HCT116 (cell line): ENCODE measurements at regions not wholly inside any gene's neighbourhood (a gene's known extent, or its start where the extent isn't known, plus 50 kb on each side); places are given as distances from the start of the nearest gene placed in this dataset.

Experiments used
- ATAC-seq: fragments of 200-7000 bp; cut with Tn5 transposase; 2 replicates; pipeline ENCODE4 v1.9.1; 2020; ENCODE audit warnings: mild to moderate bottlenecking, moderate library complexity
- BruUV-seq: library from RNA; stranded (reverse); fragments of 400-500 nt; replicated peaks from 2 replicates; lab custom pipeline; 2021; lab: Mats Ljungman, UMichigan
- CTCF ChIA-PET: fragments of 300-600 bp; sonication (Branson Sonifier 250); formaldehyde crosslinking; loops from one replicate; lab custom pipeline; 2021; ENCODE audit warnings: antibody characterized with exemption; lab: Charles Lee
- POLR2A ChIA-PET: fragments of 300-600, 350-600 bp; sonication (Branson Sonifier 250); formaldehyde crosslinking; loops from one replicate; lab custom pipeline; 2021; ENCODE audit warnings: antibody characterized with exemption; lab: Charles Lee
- RAD21 ChIA-PET, 2 experiments: fragments of 300-600 bp; sonication (Branson Sonifier 250); formaldehyde crosslinking; loops; one replicate each; lab custom pipeline; 2023; ENCODE audit warnings: low total read pairs in 2 of 2; ENCODE audit not compliant: uncharacterized antibody in 2 of 2, unreplicated experiment in 2 of 2, low non-redundant PET in 1 of 2; lab: Charles Lee
- DNase-seq: peaks from one replicate; pipeline ENCODE4 v3.0.0-alpha.2; 2010; ENCODE audit warnings: low read depth, low spot score
- H2AFZ ChIP-seq: fragments of 200-600 bp; shearing (Covaris generic), sonication (generic); 2 replicates; pipeline ENCODE4 v1.6.1; 2017; ENCODE audit warnings: low read depth, mixed run types, mixed read lengths, antibody characterized with exemption, low read length; ENCODE audit not compliant: poor library complexity, severe bottlenecking
- H3K27ac ChIP-seq: 2 replicates; pipeline ENCODE4 v1.5.1; 2012; ENCODE audit warnings: low read depth, low read length
- H3K27me3 ChIP-seq: fragments of 200-600 bp; sonication (generic); 2 replicates; pipeline ENCODE4 v1.6.1; 2016; ENCODE audit warnings: mixed run types, low read length, mixed read lengths; ENCODE audit not compliant: insufficient read depth
- H3K36me3 ChIP-seq, 2 experiments: fragments of 200-500 bp in 1 of 2; fragments of 200-600 bp in 1 of 2; sonication (Bioruptor generic) in 1 of 2; sonication (generic) in 1 of 2; 2 replicates each; pipeline versions ENCODE4 v1.5.1 to v1.6.1; 2014 to 2016; ENCODE audit warnings: low read length in 2 of 2, inconsistent platforms in 1 of 2, mixed read lengths in 1 of 2, mixed run types in 1 of 2; ENCODE audit not compliant: insufficient read depth in 2 of 2, control insufficient read depth in 1 of 2
- H3K4me1 ChIP-seq, 2 experiments: fragments of 200-600 bp in 1 of 2; sonication (generic) in 1 of 2; 2 replicates each; pipeline versions ENCODE4 v1.5.1 to v1.6.1; 2012 to 2017; ENCODE audit warnings: low read length in 2 of 2, inconsistent platforms in 1 of 2, mild to moderate bottlenecking in 1 of 2, mixed read lengths in 1 of 2, mixed run types in 1 of 2, moderate library complexity in 1 of 2; ENCODE audit not compliant: insufficient read depth in 2 of 2, control insufficient read depth in 1 of 2
- H3K4me2 ChIP-seq: fragments of 200-600 bp; sonication (generic); 2 replicates; pipeline ENCODE4 v1.6.1; 2017; ENCODE audit warnings: mixed run types, low read length, mixed read lengths
- H3K4me3 ChIP-seq, 2 experiments: fragments of 200-600 bp in 1 of 2; sonication (generic) in 1 of 2; replicated peaks in 1 of 2; 2 replicates each; pipeline ENCODE4 v1.5.1; 2011 to 2016; ENCODE audit warnings: low read length in 2 of 2, control low read depth in 1 of 2, low read depth in 1 of 2, mild to moderate bottlenecking in 1 of 2, mixed read lengths in 1 of 2, mixed run types in 1 of 2
- H3K79me2 ChIP-seq: fragments of 200-600 bp; sonication (generic); 2 replicates; pipeline ENCODE4 v1.6.1; 2017; ENCODE audit warnings: mild to moderate bottlenecking, mixed run types, low read length, moderate library complexity, mixed read lengths; ENCODE audit not compliant: insufficient read depth
- H3K9ac ChIP-seq: fragments of 200-600 bp; sonication (generic); 2 replicates; pipeline ENCODE4 v1.6.1; 2016; ENCODE audit warnings: low read length, mixed read lengths
- H3K9me2 ChIP-seq: fragments of 200-600 bp; sonication (generic), shearing (Covaris generic); 2 replicates; pipeline ENCODE4 v1.6.1; 2017; ENCODE audit warnings: mixed run types, mild to moderate bottlenecking, moderate library complexity; ENCODE audit not compliant: insufficient read depth
- H3K9me3 ChIP-seq, 2 experiments: fragments of 200-500 bp in 1 of 2; fragments of 200-600 bp in 1 of 2; sonication (Bioruptor generic) in 1 of 2; sonication (generic) in 1 of 2; 2 replicates each; pipeline ENCODE4 v1.6.1; 2014 to 2017; ENCODE audit warnings: low read length in 2 of 2, mixed read lengths in 2 of 2, inconsistent platforms in 1 of 2, low read depth in 1 of 2, mild to moderate bottlenecking in 1 of 2, mixed run types in 1 of 2, moderate library complexity in 1 of 2; ENCODE audit not compliant: control insufficient read depth in 1 of 2, insufficient read depth in 1 of 2
- H4K20me1 ChIP-seq: fragments of 200-600 bp; sonication (generic), shearing (Covaris generic); 2 replicates; pipeline ENCODE4 v1.6.1; 2017; ENCODE audit warnings: mixed run types, mild to moderate bottlenecking, moderate library complexity; ENCODE audit not compliant: insufficient read depth
- CBX3 ChIP-seq: IDR thresholded peaks from 2 replicates; pipeline ENCODE4 v1.6.1; 2012; ENCODE audit warnings: low read depth
- CEBPB ChIP-seq: IDR thresholded peaks from 2 replicates; pipeline ENCODE4 v1.6.1; 2012; ENCODE audit warnings: low read depth
- EGR1 ChIP-seq: IDR thresholded peaks from 2 replicates; pipeline ENCODE4 v1.6.1; 2012; ENCODE audit warnings: low read depth
- ELF1 ChIP-seq: IDR thresholded peaks from 2 replicates; pipeline ENCODE4 v1.6.1; 2012; ENCODE audit warnings: low read depth, borderline replicate concordance
- EZH2 ChIP-seq: fragments of 200-600 bp; sonication (generic); IDR thresholded peaks from 2 replicates; pipeline ENCODE4 v1.6.1; 2017; ENCODE audit warnings: antibody characterized with exemption, mixed run types
- EZH2phosphoT487 ChIP-seq: fragments of 200-600 bp; IDR thresholded peaks from 2 replicates; pipeline ENCODE4 v1.6.1; 2018; ENCODE audit warnings: antibody characterized with exemption, borderline replicate concordance
- FOSL1 ChIP-seq: IDR thresholded peaks from 2 replicates; pipeline ENCODE4 v1.6.1; 2012; ENCODE audit warnings: low read depth
- JUND ChIP-seq: IDR thresholded peaks from 2 replicates; pipeline ENCODE4 v1.6.1; 2012
- MAX ChIP-seq: IDR thresholded peaks from 2 replicates; pipeline ENCODE4 v1.6.1; 2012
- SIN3A ChIP-seq: IDR thresholded peaks from 2 replicates; pipeline ENCODE4 v1.6.1; 2012; ENCODE audit warnings: low read depth
- SP1 ChIP-seq: IDR thresholded peaks from 2 replicates; pipeline ENCODE4 v1.6.1; 2012; ENCODE audit warnings: low read depth
- SRF ChIP-seq: IDR thresholded peaks from 2 replicates; pipeline ENCODE4 v1.6.1; 2012; ENCODE audit warnings: low read depth
- TCF7L2 ChIP-seq: IDR thresholded peaks from 2 replicates; pipeline ENCODE4 v1.7.0; 2011; ENCODE audit warnings: borderline replicate concordance, inconsistent platforms; ENCODE audit not compliant: insufficient read depth, insufficient read length; ENCODE audit errors: extremely low read depth
- YY1 ChIP-seq: IDR thresholded peaks from 2 replicates; pipeline ENCODE4 v1.6.1; 2011; ENCODE audit warnings: low read length, low read depth, moderate library complexity, mild to moderate bottlenecking; ENCODE audit not compliant: insufficient replicate concordance; ENCODE audit errors: extremely low read depth
- ZBTB33 ChIP-seq: IDR thresholded peaks from 2 replicates; pipeline ENCODE4 v1.6.1; 2011; ENCODE audit warnings: mild to moderate bottlenecking, low read length, moderate library complexity; ENCODE audit not compliant: insufficient replicate concordance; ENCODE audit errors: extremely low read depth
- ZFX ChIP-seq: fragments of 450-650 bp; IDR thresholded peaks from 2 replicates; pipeline ENCODE4 v1.6.1; 2017
- ZNF274 ChIP-seq: fragments of 200-500 bp; sonication (Bioruptor generic); IDR thresholded peaks from 2 replicates; pipeline ENCODE4 v1.6.1; 2014; ENCODE audit warnings: mild to moderate bottlenecking, low read depth, low read length, inconsistent platforms
- intact Hi-C: fragments of 100-400 bp; cut with micrococcal nuclease; formaldehyde crosslinking; loops from 2 replicates; pipeline ENCODE4 v1.10.0; 2022
- TF ChIP-seq, protein P1 (sequence below): IDR thresholded peaks from 2 replicates; pipeline ENCODE4 v1.6.1; 2012; ENCODE audit warnings: low read depth
- TF ChIP-seq, protein P2 (sequence below): IDR thresholded peaks from 2 replicates; pipeline ENCODE4 v1.6.1; 2012
- TF ChIP-seq, protein P3 (sequence below), 3 experiments: fragments of 200-600 bp in 1 of 3; sonication (generic) in 1 of 3; IDR thresholded peaks in 2 of 3; conservative IDR thresholded peaks in 1 of 3; 2 replicates each; pipeline ENCODE4 v1.5.1; 2012 to 2017; ENCODE audit warnings: low read depth in 2 of 3, low read length in 2 of 3, antibody characterized with exemption in 1 of 3, borderline replicate concordance in 1 of 3, control low read depth in 1 of 3, mild to moderate bottlenecking in 1 of 3, mixed read lengths in 1 of 3, mixed run types in 1 of 3, moderate library complexity in 1 of 3; ENCODE audit not compliant: insufficient read depth in 1 of 3

DNA sequence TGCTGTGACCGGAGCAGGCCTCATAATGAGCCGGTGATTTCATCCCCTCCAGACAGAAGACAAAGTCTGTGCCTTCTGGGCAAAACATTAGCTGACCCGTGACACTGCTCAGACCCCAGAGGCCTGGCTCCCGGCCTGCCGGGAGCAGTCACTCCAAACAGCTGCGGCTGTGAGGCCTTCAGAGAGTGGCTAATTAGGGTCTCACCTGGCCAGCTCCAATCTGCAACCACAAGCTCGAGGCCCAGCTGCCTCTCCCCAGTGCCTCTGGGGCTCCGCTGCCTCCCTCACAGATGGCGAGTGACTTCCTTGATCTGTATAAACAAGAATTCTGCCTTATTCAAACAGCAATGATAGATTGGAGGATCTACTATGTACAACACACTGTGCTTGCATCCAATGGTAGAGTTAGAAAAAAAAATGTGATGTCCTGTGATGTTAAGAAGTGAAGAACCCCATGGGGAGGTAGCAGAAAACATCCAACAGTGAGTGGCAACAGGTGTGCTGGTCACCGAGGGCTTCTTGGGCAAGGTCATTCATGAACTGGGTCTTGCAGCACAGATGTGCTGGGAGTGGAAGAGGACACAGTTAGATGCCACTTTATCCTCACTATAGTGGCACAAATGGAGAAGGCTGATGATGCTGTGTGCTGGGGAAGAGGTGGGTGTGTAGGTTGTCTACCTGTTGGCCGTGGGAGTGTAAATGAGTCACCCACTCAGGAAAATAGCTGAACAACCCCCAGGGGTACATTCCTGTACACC is 98.2 kb upstream of the ASAP2 start:
- ChIA-PET POLR2A (no interaction called here), CTCF (no interaction called here), RAD21 (no interaction called here)
- Histone ChIP-seq H3K4me3 (no peak overlapping the region), H3K4me2 (no peak overlapping the region), H4K20me1 (no peaks in the 10 kb centered on the region), H3K9me2 (no peaks in the 10 kb centered on the region), H3K27me3 (no peaks in the 10 kb centered on the region), H3K27ac (no peak overlapping the region), H2AFZ (no peak overlapping the region), H3K9me3 (no peaks in the 10 kb centered on the region), H3K36me3 (no peaks in the 10 kb centered on the region), H3K79me2 (no peaks in the 10 kb centered on the region), H3K9ac (no peak overlapping the region), H3K4me1 (peaks cover 19 to 49% of the 10 kb centered on the region in 2 experiments)
- no TSS peak for BruUV-seq
- intact Hi-C loops: no loop called here
- no peak for TF ChIP-seq ZNF274
- TF ChIP-seq CEBPB: no peak
- TF ChIP-seq EGR1: no peak
- TF ChIP-seq YY1: no peak
- no peak for TF ChIP-seq TCF7L2
- TF ChIP-seq EZH2: no peak
- no peak for TF ChIP-seq ZFX
- no peak for TF ChIP-seq JUND
- no peak for TF ChIP-seq SRF
- no peak for TF ChIP-seq ZBTB33
- TF ChIP-seq, protein P1, sequence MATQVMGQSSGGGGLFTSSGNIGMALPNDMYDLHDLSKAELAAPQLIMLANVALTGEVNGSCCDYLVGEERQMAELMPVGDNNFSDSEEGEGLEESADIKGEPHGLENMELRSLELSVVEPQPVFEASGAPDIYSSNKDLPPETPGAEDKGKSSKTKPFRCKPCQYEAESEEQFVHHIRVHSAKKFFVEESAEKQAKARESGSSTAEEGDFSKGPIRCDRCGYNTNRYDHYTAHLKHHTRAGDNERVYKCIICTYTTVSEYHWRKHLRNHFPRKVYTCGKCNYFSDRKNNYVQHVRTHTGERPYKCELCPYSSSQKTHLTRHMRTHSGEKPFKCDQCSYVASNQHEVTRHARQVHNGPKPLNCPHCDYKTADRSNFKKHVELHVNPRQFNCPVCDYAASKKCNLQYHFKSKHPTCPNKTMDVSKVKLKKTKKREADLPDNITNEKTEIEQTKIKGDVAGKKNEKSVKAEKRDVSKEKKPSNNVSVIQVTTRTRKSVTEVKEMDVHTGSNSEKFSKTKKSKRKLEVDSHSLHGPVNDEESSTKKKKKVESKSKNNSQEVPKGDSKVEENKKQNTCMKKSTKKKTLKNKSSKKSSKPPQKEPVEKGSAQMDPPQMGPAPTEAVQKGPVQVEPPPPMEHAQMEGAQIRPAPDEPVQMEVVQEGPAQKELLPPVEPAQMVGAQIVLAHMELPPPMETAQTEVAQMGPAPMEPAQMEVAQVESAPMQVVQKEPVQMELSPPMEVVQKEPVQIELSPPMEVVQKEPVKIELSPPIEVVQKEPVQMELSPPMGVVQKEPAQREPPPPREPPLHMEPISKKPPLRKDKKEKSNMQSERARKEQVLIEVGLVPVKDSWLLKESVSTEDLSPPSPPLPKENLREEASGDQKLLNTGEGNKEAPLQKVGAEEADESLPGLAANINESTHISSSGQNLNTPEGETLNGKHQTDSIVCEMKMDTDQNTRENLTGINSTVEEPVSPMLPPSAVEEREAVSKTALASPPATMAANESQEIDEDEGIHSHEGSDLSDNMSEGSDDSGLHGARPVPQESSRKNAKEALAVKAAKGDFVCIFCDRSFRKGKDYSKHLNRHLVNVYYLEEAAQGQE: no peak
- TF ChIP-seq SP1: no peak
- TF ChIP-seq MAX: no peak
- TF ChIP-seq ELF1: no peak
- TF ChIP-seq SIN3A: no peak
- TF ChIP-seq EZH2phosphoT487: no peak
- TF ChIP-seq, protein P2, sequence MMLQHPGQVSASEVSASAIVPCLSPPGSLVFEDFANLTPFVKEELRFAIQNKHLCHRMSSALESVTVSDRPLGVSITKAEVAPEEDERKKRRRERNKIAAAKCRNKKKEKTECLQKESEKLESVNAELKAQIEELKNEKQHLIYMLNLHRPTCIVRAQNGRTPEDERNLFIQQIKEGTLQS: no peak
- TF ChIP-seq, protein P3, sequence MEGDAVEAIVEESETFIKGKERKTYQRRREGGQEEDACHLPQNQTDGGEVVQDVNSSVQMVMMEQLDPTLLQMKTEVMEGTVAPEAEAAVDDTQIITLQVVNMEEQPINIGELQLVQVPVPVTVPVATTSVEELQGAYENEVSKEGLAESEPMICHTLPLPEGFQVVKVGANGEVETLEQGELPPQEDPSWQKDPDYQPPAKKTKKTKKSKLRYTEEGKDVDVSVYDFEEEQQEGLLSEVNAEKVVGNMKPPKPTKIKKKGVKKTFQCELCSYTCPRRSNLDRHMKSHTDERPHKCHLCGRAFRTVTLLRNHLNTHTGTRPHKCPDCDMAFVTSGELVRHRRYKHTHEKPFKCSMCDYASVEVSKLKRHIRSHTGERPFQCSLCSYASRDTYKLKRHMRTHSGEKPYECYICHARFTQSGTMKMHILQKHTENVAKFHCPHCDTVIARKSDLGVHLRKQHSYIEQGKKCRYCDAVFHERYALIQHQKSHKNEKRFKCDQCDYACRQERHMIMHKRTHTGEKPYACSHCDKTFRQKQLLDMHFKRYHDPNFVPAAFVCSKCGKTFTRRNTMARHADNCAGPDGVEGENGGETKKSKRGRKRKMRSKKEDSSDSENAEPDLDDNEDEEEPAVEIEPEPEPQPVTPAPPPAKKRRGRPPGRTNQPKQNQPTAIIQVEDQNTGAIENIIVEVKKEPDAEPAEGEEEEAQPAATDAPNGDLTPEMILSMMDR (IDR thresholded peaks at IDR 0.05 in 2 of 3, conservative IDR thresholded peaks at IDR 0.05 in 1 of 3; ENCODE audit: borderline replicate concordance in 1 of 3, insufficient read depth in 1 of 3, low read depth in 2 of 3, low read length in 2 of 3): no peak
- no peak for TF ChIP-seq FOSL1
- no peak for TF ChIP-seq CBX3
- DNase-seq (no peak), ATAC-seq (no peak)
